ENCODE measurements at regions not wholly inside any gene's neighbourhood (a gene's known extent, or its start where the extent isn't known, plus 50 kb on each side); places are given as distances from the start of the nearest gene placed in this dataset.

GRCh38 chr4:121472937-121473721 lies 92.3 kb upstream of the QRFPR start:
- Histone ChIP-seq H3K9ac (ENCODE audit: low read length) (no peak overlapping the region), H3K27me3 (ENCODE audit: low read length) (no peaks in the 10 kb centered on the region), H3K36me3 (ENCODE audit: insufficient read depth, low read length) (no peaks in the 10 kb centered on the region), H3K79me2 (ENCODE audit: low read length) (no peaks in the 10 kb centered on the region), H3K4me3 (ENCODE audit: low read length) (no peak overlapping the region), H3K9me2 (replicated peaks; ENCODE audit: insufficient read depth, low read length) (no peaks in the 10 kb centered on the region), H3K9me3 (ENCODE audit: low read length) (no peaks in the 10 kb centered on the region), H3K4me1 (ENCODE audit: low read length) (no peaks in the 10 kb centered on the region), H4K20me1 (ENCODE audit: insufficient read depth, low read depth, low read length) (no peaks in the 10 kb centered on the region), H3K27ac (ENCODE audit: low read length) (no peak overlapping the region), H3K4me2 (ENCODE audit: low read depth, low read length, poor library complexity, severe bottlenecking) (no peak overlapping the region), H2AFZ (ENCODE audit: low read length) (no peak overlapping the region)
- no peak for DNase-seq

DNA sequence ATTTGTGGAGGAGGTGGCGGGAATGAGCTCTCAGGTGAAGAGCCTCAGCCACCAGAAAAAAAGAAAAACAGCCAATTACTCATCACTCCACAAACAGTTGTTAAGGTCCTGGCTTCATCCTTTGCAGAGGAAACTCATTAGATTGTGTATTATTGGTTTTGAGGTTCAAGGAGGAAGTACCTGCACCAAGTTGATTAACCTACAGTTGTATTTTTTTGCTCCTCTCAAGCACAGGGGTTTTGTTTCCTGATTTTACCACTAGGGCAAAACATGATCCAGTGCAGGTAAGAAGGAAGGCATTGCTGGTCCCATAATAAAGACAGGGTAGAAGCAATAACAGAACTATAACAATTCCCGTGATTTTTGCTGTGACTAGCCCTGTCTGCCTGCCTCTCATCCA lies 84.0 kb upstream of the QRFPR start:
- H3K4me2 ChIP-seq (ENCODE audit: low read depth, low read length, poor library complexity, severe bottlenecking): no peak overlapping the region
- no peak overlapping the region for H3K4me3 ChIP-seq (ENCODE audit: low read length)
- H3K79me2 ChIP-seq (ENCODE audit: low read length): no peaks in the 10 kb centered on the region
- 0 out of 2 replicates have a peak overlapping the region, but pooled peaks have one; percentile 16 for H2AFZ ChIP-seq (ENCODE audit: low read length)
- no peak overlapping the region for H3K27ac ChIP-seq (ENCODE audit: low read length)
- no peaks in the 10 kb centered on the region for H3K9me2 ChIP-seq (replicated peaks; ENCODE audit: insufficient read depth, low read length)
- no peaks in the 10 kb centered on the region for H3K4me1 ChIP-seq (ENCODE audit: low read length)
- H3K27me3 ChIP-seq (ENCODE audit: low read length): no peaks in the 10 kb centered on the region
- peak; percentile 58 for DNase-seq
- no peaks in the 10 kb centered on the region for H3K9me3 ChIP-seq (ENCODE audit: low read length)
- no peaks in the 10 kb centered on the region for H4K20me1 ChIP-seq (ENCODE audit: insufficient read depth, low read depth, low read length)
- H3K36me3 ChIP-seq (ENCODE audit: insufficient read depth, low read length): no peaks in the 10 kb centered on the region
- no peak overlapping the region for H3K9ac ChIP-seq (ENCODE audit: low read length)

GRCh38 chr4:121462660-121463261 lies 81.9 kb upstream of the QRFPR start:
- DNase-seq: peak; percentile 90
- no peak overlapping the region for H3K4me2 ChIP-seq (ENCODE audit: low read depth, low read length, poor library complexity, severe bottlenecking)
- no peak overlapping the region for H2AFZ ChIP-seq (ENCODE audit: low read length)

GRCh38 chr4:121459026-121459425 lies 78.2 kb upstream of the QRFPR start:
- DNase-seq: no peak
- Histone ChIP-seq H3K36me3 (ENCODE audit: insufficient read depth, low read length) (no peaks in the 10 kb centered on the region), H3K4me2 (ENCODE audit: low read depth, low read length, poor library complexity, severe bottlenecking) (no peak overlapping the region), H3K27ac (ENCODE audit: low read length) (no peak overlapping the region), H4K20me1 (ENCODE audit: insufficient read depth, low read depth, low read length) (no peaks in the 10 kb centered on the region), H2AFZ (ENCODE audit: low read length) (no peak overlapping the region), H3K9me3 (ENCODE audit: low read length) (no peaks in the 10 kb centered on the region), H3K9me2 (replicated peaks; ENCODE audit: insufficient read depth, low read length) (no peaks in the 10 kb centered on the region), H3K4me3 (ENCODE audit: low read length) (no peak overlapping the region), H3K4me1 (ENCODE audit: low read length) (no peaks in the 10 kb centered on the region), H3K79me2 (ENCODE audit: low read length) (no peaks in the 10 kb centered on the region), H3K9ac (ENCODE audit: low read length) (no peak overlapping the region), H3K27me3 (ENCODE audit: low read length) (no peaks in the 10 kb centered on the region)

More at GRCh38 chr4:121462660-121463261, 81.9 kb upstream of the QRFPR start:
- H3K4me3 ChIP-seq (ENCODE audit: low read length): no peak overlapping the region
- H4K20me1 ChIP-seq (ENCODE audit: insufficient read depth, low read depth, low read length): no peaks in the 10 kb centered on the region
- H3K79me2 ChIP-seq (ENCODE audit: low read length): no peaks in the 10 kb centered on the region
- H3K27me3 ChIP-seq (ENCODE audit: low read length): no peaks in the 10 kb centered on the region
- H3K9me3 ChIP-seq (ENCODE audit: low read length): no peaks in the 10 kb centered on the region
- H3K9ac ChIP-seq (ENCODE audit: low read length): no peak overlapping the region
- no peaks in the 10 kb centered on the region for H3K36me3 ChIP-seq (ENCODE audit: insufficient read depth, low read length)
- no peak overlapping the region for H3K27ac ChIP-seq (ENCODE audit: low read length)
- no peaks in the 10 kb centered on the region for H3K4me1 ChIP-seq (ENCODE audit: low read length)
- H3K9me2 ChIP-seq (replicated peaks; ENCODE audit: insufficient read depth, low read length): no peaks in the 10 kb centered on the region

GRCh38 chr4:121457278-121457875 lies 76.6 kb upstream of the QRFPR start:
- no peak for DNase-seq
- H3K9me2 ChIP-seq (replicated peaks; ENCODE audit: insufficient read depth, low read length): no peaks in the 10 kb centered on the region

DNA sequence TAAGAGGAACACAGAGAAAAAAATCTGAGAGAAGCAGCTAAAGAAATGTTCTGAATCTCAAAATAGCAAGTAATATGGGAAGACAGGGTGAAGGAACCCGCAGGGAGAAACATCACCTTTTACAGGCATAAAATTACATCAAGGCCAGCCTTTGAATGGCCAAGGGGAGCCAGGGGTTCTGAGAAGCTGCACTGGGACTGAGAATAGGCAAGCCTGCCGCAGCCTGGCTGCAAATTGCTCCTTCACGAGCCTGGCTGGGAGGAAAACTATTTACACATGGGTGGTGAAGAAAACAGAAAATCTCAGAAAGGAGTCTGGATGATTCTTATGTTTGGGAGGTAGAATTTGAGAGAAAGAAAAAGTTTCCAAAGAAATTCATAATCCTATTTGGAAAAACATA lies 74.5 kb upstream of the QRFPR start:
- no peaks in the 10 kb centered on the region for H3K79me2 ChIP-seq (ENCODE audit: low read length)
- no peak for DNase-seq
- H3K27me3 ChIP-seq (ENCODE audit: low read length): no peaks in the 10 kb centered on the region
- H3K9me2 ChIP-seq (replicated peaks; ENCODE audit: insufficient read depth, low read length): no peaks in the 10 kb centered on the region
- H2AFZ ChIP-seq (ENCODE audit: low read length): no peak overlapping the region
- no peaks in the 10 kb centered on the region for H4K20me1 ChIP-seq (ENCODE audit: insufficient read depth, low read depth, low read length)
- H3K27ac ChIP-seq (ENCODE audit: low read length): no peak overlapping the region
- H3K4me3 ChIP-seq (ENCODE audit: low read length): no peak overlapping the region
- no peaks in the 10 kb centered on the region for H3K9me3 ChIP-seq (ENCODE audit: low read length)
- H3K4me1 ChIP-seq (ENCODE audit: low read length): no peaks in the 10 kb centered on the region
- no peak overlapping the region for H3K4me2 ChIP-seq (ENCODE audit: low read depth, low read length, poor library complexity, severe bottlenecking)
- no peak overlapping the region for H3K9ac ChIP-seq (ENCODE audit: low read length)
- no peaks in the 10 kb centered on the region for H3K36me3 ChIP-seq (ENCODE audit: insufficient read depth, low read length)

More at GRCh38 chr4:121457278-121457875, 76.6 kb upstream of the QRFPR start:
- Histone ChIP-seq H3K27ac (ENCODE audit: low read length) (no peak overlapping the region), H3K9ac (ENCODE audit: low read length) (no peak overlapping the region), H2AFZ (ENCODE audit: low read length) (0 out of 2 replicates have a peak overlapping the region, but pooled peaks have one; percentile 37), H3K79me2 (ENCODE audit: low read length) (no peaks in the 10 kb centered on the region), H3K36me3 (ENCODE audit: insufficient read depth, low read length) (no peaks in the 10 kb centered on the region), H4K20me1 (ENCODE audit: insufficient read depth, low read depth, low read length) (no peaks in the 10 kb centered on the region), H3K4me2 (ENCODE audit: low read depth, low read length, poor library complexity, severe bottlenecking) (no peak overlapping the region), H3K27me3 (ENCODE audit: low read length) (no peaks in the 10 kb centered on the region), H3K9me3 (ENCODE audit: low read length) (no peaks in the 10 kb centered on the region), H3K4me3 (ENCODE audit: low read length) (no peak overlapping the region), H3K4me1 (ENCODE audit: low read length) (no peaks in the 10 kb centered on the region)

DNA sequence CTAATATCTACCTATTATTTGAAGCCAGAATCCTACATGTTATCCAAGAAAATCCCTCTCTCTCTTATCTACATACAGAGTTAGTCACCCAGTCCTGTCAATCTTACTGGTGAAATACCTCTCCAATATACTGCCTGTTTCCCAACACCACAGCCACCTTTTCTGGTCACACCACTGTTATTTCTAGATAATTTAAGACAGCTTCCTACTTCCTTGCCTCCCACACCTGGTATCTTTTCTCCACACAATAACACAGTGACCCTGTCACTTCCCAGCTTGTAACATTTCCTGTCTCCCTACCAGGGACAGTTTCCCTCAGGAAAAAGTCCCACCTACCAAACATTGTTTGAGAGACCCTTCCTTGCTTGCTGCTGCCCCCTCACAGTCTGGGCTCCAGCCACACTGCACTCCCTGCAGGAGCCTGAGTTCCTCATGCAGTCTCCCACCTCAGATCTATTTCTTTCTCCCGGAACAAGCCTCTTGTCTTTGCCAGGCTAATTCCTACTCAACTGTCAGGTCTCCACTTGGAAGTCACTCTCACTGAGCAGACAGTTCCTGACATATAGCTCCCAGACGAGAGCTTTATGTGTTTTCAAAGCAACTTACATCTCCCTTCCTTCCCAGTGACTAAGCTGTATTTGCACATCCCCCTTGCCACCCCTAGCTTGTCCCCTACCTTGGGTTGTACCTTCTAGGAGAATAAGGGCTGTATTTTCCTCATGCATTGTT lies 73.6 kb upstream of the QRFPR start:
- H2AFZ ChIP-seq (ENCODE audit: low read length): no peak overlapping the region
- no peak overlapping the region for H3K9ac ChIP-seq (ENCODE audit: low read length)
- H3K4me3 ChIP-seq (ENCODE audit: low read length): no peak overlapping the region
- H3K9me3 ChIP-seq (ENCODE audit: low read length): no peaks in the 10 kb centered on the region
- H3K27ac ChIP-seq (ENCODE audit: low read length): no peak overlapping the region
- no peaks in the 10 kb centered on the region for H3K79me2 ChIP-seq (ENCODE audit: low read length)
- no peaks in the 10 kb centered on the region for H4K20me1 ChIP-seq (ENCODE audit: insufficient read depth, low read depth, low read length)
- no peaks in the 10 kb centered on the region for H3K9me2 ChIP-seq (replicated peaks; ENCODE audit: insufficient read depth, low read length)
- H3K4me1 ChIP-seq (ENCODE audit: low read length): no peaks in the 10 kb centered on the region
- no peak overlapping the region for H3K4me2 ChIP-seq (ENCODE audit: low read depth, low read length, poor library complexity, severe bottlenecking)
- DNase-seq: no peak
- H3K27me3 ChIP-seq (ENCODE audit: low read length): no peaks in the 10 kb centered on the region
- no peaks in the 10 kb centered on the region for H3K36me3 ChIP-seq (ENCODE audit: insufficient read depth, low read length)

DNA sequence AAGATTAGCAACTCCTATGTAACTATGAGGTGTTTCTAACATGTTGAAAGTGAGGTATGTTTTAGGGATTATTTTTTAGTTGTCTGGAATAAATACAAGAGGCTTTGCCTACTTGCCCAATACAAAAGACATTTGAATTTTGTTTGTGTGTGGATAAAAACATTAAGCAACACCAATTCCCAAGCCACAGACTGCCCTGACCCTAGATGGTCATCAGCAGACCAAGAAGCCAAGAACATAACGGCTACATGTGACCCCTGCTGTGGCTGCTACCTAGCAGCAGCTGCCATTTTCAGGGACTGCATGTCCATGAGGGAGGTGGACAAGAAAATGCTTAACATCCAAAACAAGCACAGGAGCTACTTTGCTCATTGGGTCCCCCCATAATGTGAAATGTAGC lies 70.5 kb upstream of the QRFPR start:
- H3K4me1 ChIP-seq (ENCODE audit: low read length): no peaks in the 10 kb centered on the region
- H3K27me3 ChIP-seq (ENCODE audit: low read length): no peaks in the 10 kb centered on the region
- H3K27ac ChIP-seq (ENCODE audit: low read length): no peak overlapping the region
- no peaks in the 10 kb centered on the region for H3K79me2 ChIP-seq (ENCODE audit: low read length)
- H4K20me1 ChIP-seq (ENCODE audit: insufficient read depth, low read depth, low read length): no peaks in the 10 kb centered on the region
- no peak overlapping the region for H2AFZ ChIP-seq (ENCODE audit: low read length)
- H3K9me3 ChIP-seq (ENCODE audit: low read length): no peaks in the 10 kb centered on the region
- H3K4me2 ChIP-seq (ENCODE audit: low read depth, low read length, poor library complexity, severe bottlenecking): no peak overlapping the region
- no peaks in the 10 kb centered on the region for H3K9me2 ChIP-seq (replicated peaks; ENCODE audit: insufficient read depth, low read length)
- H3K36me3 ChIP-seq (ENCODE audit: insufficient read depth, low read length): no peaks in the 10 kb centered on the region
- DNase-seq: no peak
- H3K4me3 ChIP-seq (ENCODE audit: low read length): no peak overlapping the region
- H3K9ac ChIP-seq (ENCODE audit: low read length): no peak overlapping the region

All from Karpas-422 (cell line).